Spleen (tissue), 7 donors: ENCODE measurements at regions not wholly inside any gene's neighbourhood (a gene's known extent, or its start where the extent isn't known, plus 50 kb on each side); places are given as distances from the start of the nearest gene placed in this dataset.

Experiments used
- CTCF ChIP-seq, 11 experiments: fragments of 200-600 bp in 7 of 11; fragments of 450-650 bp in 4 of 11; sonication (generic) in 4 of 11; IDR thresholded peaks in 8 of 11; conservative IDR thresholded peaks in 3 of 11; 1 replicate in 7 of 11; 2 replicates in 4 of 11; pipeline versions ENCODE4 v1.4.0 to v1.8.0; 2016 to 2021; ENCODE audit warnings: antibody characterized with exemption in 11 of 11, inconsistent platforms in 4 of 11, mild to moderate bottlenecking in 1 of 11
- POLR2A ChIP-seq, 3 donors: fragments of 450-650 bp; IDR thresholded peaks; one replicate each; pipeline ENCODE4 v1.5.1; 2017; ENCODE audit warnings: antibody characterized with exemption in 3 of 3, mild to moderate bottlenecking in 1 of 3
- POLR2AphosphoS5 ChIP-seq, 3 donors: sonication (generic); formaldehyde crosslinking; IDR thresholded peaks; one replicate each; pipeline ENCODE4 v1.5.1; 2017; ENCODE audit warnings: antibody characterized with exemption in 3 of 3
- donor health status: DM: no; HTN: no; CAD: no; lungs with moderate emphysema.
- donor health status: DM: no; HTN: no; CAD: no.
- donor health status: DM: no; HTN: no; CAD: no.

GRCh38 chr15:81924729-81925128 lies 121.1 kb downstream of the MEX3B start:
- TF ChIP-seq CTCF (IDR thresholded peaks at IDR 0.05 in 8 of 11, conservative IDR thresholded peaks at IDR 0.05 in 3 of 11) = no peak
- no peak for TF ChIP-seq POLR2A (IDR thresholded peaks at IDR 0.05)
- TF ChIP-seq POLR2AphosphoS5 (IDR thresholded peaks at IDR 0.05) = no peak
